GM21526 (cell line): ENCODE measurements at regions not wholly inside any gene's neighbourhood (a gene's known extent, or its start where the extent isn't known, plus 50 kb on each side); places are given as distances from the start of the nearest gene placed in this dataset.

Experiments used
- ATAC-seq: cut with Tn5 transposase; IDR thresholded peaks from one replicate; pipeline ENCODE4 v1.9.1; 2021; ENCODE audit warnings: moderate library complexity; ENCODE audit not compliant: unreplicated experiment, low FRiP score

GRCh38 chr12:42666671-42667243, 77.2 kb upstream of the PRICKLE1 start:
- no peak for ATAC-seq

- ATAC-seq = no peak
Observed at GRCh38 chr12:42663621-42664020, 74.1 kb upstream of the PRICKLE1 start.

GRCh38 chr12:42660968-42661937, 71.7 kb upstream of the PRICKLE1 start:
- no peak for ATAC-seq

GRCh38 chr12:42660117-42660516, 70.6 kb upstream of the PRICKLE1 start:
- ATAC-seq = no peak

GRCh38 chr12:42652048-42652447, 62.5 kb upstream of the PRICKLE1 start:
- no peak for ATAC-seq

- ATAC-seq = no peak
Observed at GRCh38 chr12:42648061-42648460, 58.5 kb upstream of the PRICKLE1 start.

- no peak for ATAC-seq
Observed at GRCh38 chr12:42643881-42644579, 54.5 kb upstream of the PRICKLE1 start.

- ATAC-seq = no peak
Observed at GRCh38 chr12:42641221-42641885, 51.8 kb upstream of the PRICKLE1 start.

- ATAC-seq = no peak
Observed at GRCh38 chr12:42640391-42640790, 50.8 kb upstream of the PRICKLE1 start.

- no peak for ATAC-seq
Observed at GRCh38 chr12:42639556-42639955, 50.0 kb upstream of the PRICKLE1 start.
